Vagina (tissue), 2 donors: ENCODE measurements at regions not wholly inside any gene's neighbourhood (a gene's known extent, or its start where the extent isn't known, plus 50 kb on each side); places are given as distances from the start of the nearest gene placed in this dataset.

Experiments
- DNase-seq, 2 donors: peaks; one replicate each; pipeline ENCODE4 v3.0.0-alpha.2; 2017; ENCODE audit errors: extremely low spot score in 2 of 2
- H3K27ac ChIP-seq: fragments of 200-600 bp; sonication (generic); one replicate; pipeline ENCODE4 v1.5.1; 2019
- H3K27me3 ChIP-seq: fragments of 200-600 bp; sonication (generic); one replicate; pipeline ENCODE4 v1.5.1; 2019
- H3K36me3 ChIP-seq, 2 donors: fragments of 200-600 bp; sonication (generic); one replicate each; pipeline ENCODE4 v1.5.1; 2017 to 2019
- H3K4me1 ChIP-seq: fragments of 200-600 bp; sonication (generic); one replicate; pipeline ENCODE4 v1.5.1; 2019
- H3K4me3 ChIP-seq, 2 donors: fragments of 200-600 bp; sonication (generic); 1 replicate in 1 of 2; 2 replicates in 1 of 2; pipeline ENCODE4 v1.5.1; 2016 to 2019
- H3K9me3 ChIP-seq: fragments of 200-600 bp; sonication (generic); one replicate; pipeline ENCODE4 v1.5.1; 2019
- POLR2A ChIP-seq, 2 donors: fragments of 450-650 bp; IDR thresholded peaks; one replicate each; pipeline ENCODE4 v1.6.1; 2017; ENCODE audit warnings: antibody characterized with exemption in 2 of 2, mild to moderate bottlenecking in 2 of 2, moderate library complexity in 2 of 2
- POLR2AphosphoS5 ChIP-seq, 2 donors: sonication (generic); formaldehyde crosslinking; IDR thresholded peaks; one replicate each; pipeline ENCODE4 v1.9.0; 2017; ENCODE audit warnings: antibody characterized with exemption in 2 of 2, mild to moderate bottlenecking in 2 of 2, low read depth in 1 of 2; ENCODE audit not compliant: insufficient read depth in 1 of 2
- intact Hi-C: fragments of 100-400 bp; cut with DNase I; formaldehyde crosslinking; loops from one replicate; pipeline ENCODE4 v1.15.1; 2023
- TF ChIP-seq, protein P1 (sequence below), 3 experiments: fragments of 450-650 bp in 2 of 3; fragments of 200-600 bp in 1 of 3; sonication (generic) in 1 of 3; IDR thresholded peaks; one replicate each; pipeline ENCODE4 v1.5.1; 2017 to 2019; ENCODE audit warnings: antibody characterized with exemption in 3 of 3, mild to moderate bottlenecking in 2 of 3, moderate library complexity in 2 of 3

DNA sequence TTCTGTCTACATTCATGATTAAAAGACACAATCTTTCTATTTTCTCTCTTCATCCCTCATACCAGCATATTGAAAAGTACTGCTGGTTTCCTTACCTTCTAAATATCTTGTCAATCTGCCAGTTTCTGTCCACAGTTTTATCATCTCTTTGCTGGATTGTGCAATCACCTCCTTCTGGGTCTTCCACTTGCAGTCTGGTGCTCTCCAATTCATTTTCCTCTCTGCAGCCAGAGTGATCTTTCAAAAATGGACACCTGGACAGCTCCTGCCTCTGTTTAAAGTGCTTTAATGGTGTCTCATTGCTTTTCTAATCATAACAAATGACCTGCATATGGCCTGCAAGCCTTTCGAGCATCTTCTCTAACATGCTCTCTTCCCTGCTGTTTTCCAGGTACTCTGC, 94.0 kb downstream of the C1QL2 start:
- Histone ChIP-seq H3K27ac (no peak overlapping the region), H3K4me1 (no peaks in the 10 kb centered on the region), H3K9me3 (no peaks in the 10 kb centered on the region), H3K4me3 (no peak overlapping the region), H3K36me3 (no peaks in the 10 kb centered on the region), H3K27me3 (no peaks in the 10 kb centered on the region)
- intact Hi-C loops, result no loop called here
- no peak for DNase-seq
- TF ChIP-seq POLR2A (IDR thresholded peaks at IDR 0.05), result no peak
- TF ChIP-seq POLR2AphosphoS5 (IDR thresholded peaks at IDR 0.05; ENCODE audit: insufficient read depth in 1 of 2, low read depth in 1 of 2), result no peak
- TF ChIP-seq, protein P1, sequence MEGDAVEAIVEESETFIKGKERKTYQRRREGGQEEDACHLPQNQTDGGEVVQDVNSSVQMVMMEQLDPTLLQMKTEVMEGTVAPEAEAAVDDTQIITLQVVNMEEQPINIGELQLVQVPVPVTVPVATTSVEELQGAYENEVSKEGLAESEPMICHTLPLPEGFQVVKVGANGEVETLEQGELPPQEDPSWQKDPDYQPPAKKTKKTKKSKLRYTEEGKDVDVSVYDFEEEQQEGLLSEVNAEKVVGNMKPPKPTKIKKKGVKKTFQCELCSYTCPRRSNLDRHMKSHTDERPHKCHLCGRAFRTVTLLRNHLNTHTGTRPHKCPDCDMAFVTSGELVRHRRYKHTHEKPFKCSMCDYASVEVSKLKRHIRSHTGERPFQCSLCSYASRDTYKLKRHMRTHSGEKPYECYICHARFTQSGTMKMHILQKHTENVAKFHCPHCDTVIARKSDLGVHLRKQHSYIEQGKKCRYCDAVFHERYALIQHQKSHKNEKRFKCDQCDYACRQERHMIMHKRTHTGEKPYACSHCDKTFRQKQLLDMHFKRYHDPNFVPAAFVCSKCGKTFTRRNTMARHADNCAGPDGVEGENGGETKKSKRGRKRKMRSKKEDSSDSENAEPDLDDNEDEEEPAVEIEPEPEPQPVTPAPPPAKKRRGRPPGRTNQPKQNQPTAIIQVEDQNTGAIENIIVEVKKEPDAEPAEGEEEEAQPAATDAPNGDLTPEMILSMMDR (IDR thresholded peaks at IDR 0.05), result no peak

DNA sequence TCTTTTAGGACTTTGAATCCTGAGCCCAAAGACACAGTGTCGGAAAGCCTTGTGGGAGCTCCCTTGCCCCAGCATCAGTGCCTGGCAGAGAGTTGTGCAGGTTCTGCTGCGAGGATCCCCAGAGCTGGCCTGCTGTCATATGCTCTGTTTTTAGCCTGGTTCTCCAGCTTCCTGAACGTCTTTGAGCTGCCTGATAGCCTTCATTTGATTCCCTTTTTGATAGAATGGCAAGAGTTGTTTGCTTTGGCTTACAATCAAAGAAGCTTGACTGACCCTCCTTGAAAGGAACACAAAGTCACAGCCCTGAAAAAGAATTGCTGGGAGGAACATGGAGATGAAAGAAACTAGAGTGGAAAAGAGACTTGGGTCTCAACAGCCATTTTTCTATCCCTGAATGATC, 95.4 kb downstream of the C1QL2 start:
- Histone ChIP-seq H3K4me1 (no peaks in the 10 kb centered on the region), H3K27ac (no peak overlapping the region), H3K27me3 (no peaks in the 10 kb centered on the region), H3K4me3 (no peak overlapping the region), H3K9me3 (no peaks in the 10 kb centered on the region), H3K36me3 (no peaks in the 10 kb centered on the region)
- TF ChIP-seq, protein P1 (IDR thresholded peaks at IDR 0.05), result no peak
- TF ChIP-seq POLR2AphosphoS5 (IDR thresholded peaks at IDR 0.05; ENCODE audit: insufficient read depth in 1 of 2, low read depth in 1 of 2) (no peak), POLR2A (IDR thresholded peaks at IDR 0.05) (no peak)
- intact Hi-C loops, result no loop called here
- DNase-seq, result no peak

DNA sequence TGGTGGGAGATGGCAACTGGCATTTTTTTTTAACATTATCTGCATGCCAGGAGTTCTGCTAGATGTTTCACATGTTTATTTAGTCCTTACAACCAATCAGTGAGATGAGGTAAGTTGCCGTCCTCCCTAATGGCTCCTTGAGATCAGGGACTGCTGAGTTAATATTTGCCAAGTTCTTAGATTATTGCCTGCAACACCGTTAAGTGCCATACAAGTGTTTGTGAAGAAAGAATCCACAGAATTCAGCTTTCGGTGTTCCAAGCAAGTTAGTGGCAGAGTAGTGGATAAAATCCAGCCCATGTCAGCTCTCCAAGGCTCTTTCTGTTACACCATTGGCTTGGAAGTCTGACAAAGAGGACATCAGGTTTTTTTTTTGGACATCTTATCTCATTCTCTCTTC, 95.9 kb downstream of the C1QL2 start:
- Histone ChIP-seq H3K4me1 (no peaks in the 10 kb centered on the region), H3K27ac (no peak overlapping the region), H3K27me3 (no peaks in the 10 kb centered on the region), H3K4me3 (no peak overlapping the region), H3K36me3 (no peaks in the 10 kb centered on the region), H3K9me3 (no peaks in the 10 kb centered on the region)
- DNase-seq, result no peak
- TF ChIP-seq POLR2A (IDR thresholded peaks at IDR 0.05), result no peak
- TF ChIP-seq, protein P1 (IDR thresholded peaks at IDR 0.05), result no peak
- no peak for TF ChIP-seq POLR2AphosphoS5 (IDR thresholded peaks at IDR 0.05; ENCODE audit: insufficient read depth in 1 of 2, low read depth in 1 of 2)
- intact Hi-C loops, result no loop called here

DNA sequence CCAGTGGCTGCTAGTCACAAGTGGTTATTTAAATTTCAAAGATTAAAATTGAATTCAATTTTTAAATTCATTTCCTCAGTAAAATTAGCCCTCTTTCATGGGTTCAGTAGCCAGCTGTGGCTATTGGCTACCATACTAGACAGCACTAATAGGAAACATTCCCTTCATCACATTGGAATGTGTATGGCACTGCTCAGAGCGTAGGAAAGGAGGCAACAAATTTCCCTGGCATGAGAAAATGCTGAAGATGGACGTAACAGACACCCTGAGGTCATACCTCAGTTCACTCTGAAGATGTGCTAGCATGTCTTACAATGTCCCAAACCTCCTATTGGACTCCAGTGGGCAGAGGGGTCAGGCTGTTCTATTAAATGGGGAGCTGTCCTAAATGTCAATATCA, 96.4 kb downstream of the C1QL2 start:
- TF ChIP-seq, protein P1 (IDR thresholded peaks at IDR 0.05), result no peak
- TF ChIP-seq POLR2A (IDR thresholded peaks at IDR 0.05) (no peak), POLR2AphosphoS5 (IDR thresholded peaks at IDR 0.05; ENCODE audit: insufficient read depth in 1 of 2, low read depth in 1 of 2) (no peak)
- intact Hi-C loops, result no loop called here
- H3K4me3 ChIP-seq, result no peak overlapping the region

DNA sequence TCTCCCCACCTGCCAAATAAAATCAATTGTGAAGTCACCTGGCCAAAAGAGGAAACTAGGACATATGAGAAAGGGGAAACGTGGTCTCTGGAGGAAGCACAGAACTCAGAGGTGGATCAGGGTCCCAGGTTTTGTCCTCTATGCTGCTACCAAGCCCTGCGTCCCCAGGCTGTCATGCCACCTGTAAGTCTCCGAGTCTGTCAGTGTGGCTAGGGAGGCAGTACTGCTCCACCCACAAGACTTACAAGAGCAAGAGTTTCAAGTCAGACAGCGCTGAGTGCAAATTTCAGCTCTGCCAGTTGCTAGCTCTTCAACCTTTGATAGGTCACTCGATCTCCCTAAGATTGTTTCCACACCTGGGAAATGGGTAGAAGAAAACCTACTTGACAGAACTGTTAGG, 98.6 kb downstream of the C1QL2 start:
- TF ChIP-seq, protein P1 (IDR thresholded peaks at IDR 0.05), result no peak
- TF ChIP-seq POLR2AphosphoS5 (IDR thresholded peaks at IDR 0.05; ENCODE audit: insufficient read depth in 1 of 2, low read depth in 1 of 2) (no peak), POLR2A (IDR thresholded peaks at IDR 0.05) (no peak)
- no peaks in the 10 kb centered on the region for H3K4me1 ChIP-seq
- H3K27ac ChIP-seq, result no peak overlapping the region
- no peak for DNase-seq
- H3K9me3 ChIP-seq, result no peaks in the 10 kb centered on the region
- no peaks in the 10 kb centered on the region for H3K36me3 ChIP-seq
- no peaks in the 10 kb centered on the region for H3K27me3 ChIP-seq
- no peak overlapping the region for H3K4me3 ChIP-seq
- intact Hi-C loops, result no loop called here

More for the DNA sequence above, 96.4 kb downstream of the C1QL2 start:
- Histone ChIP-seq H3K36me3 (no peaks in the 10 kb centered on the region), H3K9me3 (no peaks in the 10 kb centered on the region), H3K27me3 (no peaks in the 10 kb centered on the region), H3K4me1 (no peaks in the 10 kb centered on the region), H3K27ac (no peak overlapping the region)
- no peak for DNase-seq
